HepG2 (cell line): ENCODE measurements at regions not wholly inside any gene's neighbourhood (a gene's known extent, or its start where the extent isn't known, plus 50 kb on each side); places are given as distances from the start of the nearest gene placed in this dataset.

Experiments
- ATAC-seq: fragments of 200-7000 bp; cut with Tn5 transposase; 3 replicates; pipeline ENCODE4 v1.9.1; 2020; ENCODE audit warnings: mild to moderate bottlenecking, moderate library complexity
- BruUV-seq: library from RNA; stranded (reverse); fragments of 400-500 nt; replicated peaks from 2 replicates; lab custom pipeline; 2021; lab: Mats Ljungman, UMichigan
- CTCF ChIA-PET: fragments of 300-600 bp; formaldehyde crosslinking; extraction: SDS; loops from one replicate; lab custom pipeline; 2021; ENCODE audit warnings: low total read pairs, inconsistent platforms, low intra/inter-chr PET ratio; lab: Yijun Ruan, JAX
- POLR2A ChIA-PET: fragments of 350-600 bp; sonication (Branson Sonifier 250); formaldehyde crosslinking; loops from one replicate; lab custom pipeline; 2020; ENCODE audit warnings: antibody characterized with exemption, inconsistent platforms; lab: Yijun Ruan, JAX
- DNase-seq: peaks from one replicate; pipeline ENCODE4 v3.0.0-alpha.2; 2015; ENCODE audit warnings: low spot score
- FAIRE-seq: peaks from 3 replicates; lab custom pipeline; 2011; peaks lifted over from hg19 to GRCh38; lab: Jason Lieb, UNC
- H2AFZ ChIP-seq: one replicate; pipeline ENCODE4 v1.6.1; 2011; ENCODE audit warnings: low read length, inconsistent platforms
- H3K27ac ChIP-seq: fragments of 300-600 bp; 3 replicates; pipeline ENCODE4 v1.8.0; 2011; ENCODE audit warnings: mixed run types, mild to moderate bottlenecking, mixed read lengths, low read length, inconsistent platforms; ENCODE audit not compliant: insufficient read depth; ENCODE audit errors: extremely low read length
- H3K27me3 ChIP-seq, 2 experiments: fragments of 200-600 bp in 1 of 2; 2 replicates in 1 of 2; 3 replicates in 1 of 2; pipeline versions ENCODE4 v1.6.0 to v1.8.0; 2011; ENCODE audit warnings: low read length in 2 of 2, mild to moderate bottlenecking in 2 of 2, moderate library complexity in 2 of 2, inconsistent platforms in 1 of 2; ENCODE audit not compliant: insufficient read depth in 2 of 2, control insufficient read depth in 1 of 2
- H3K36me3 ChIP-seq, 2 experiments: fragments of 200-600 bp in 1 of 2; replicated peaks in 1 of 2; 2 replicates in 1 of 2; 3 replicates in 1 of 2; pipeline versions ENCODE4 v1.5.1 to v1.8.0; 2011; ENCODE audit warnings: low read length in 2 of 2, inconsistent platforms in 1 of 2; ENCODE audit not compliant: insufficient read depth in 2 of 2, control insufficient read depth in 1 of 2
- H3K4me1 ChIP-seq: 2 replicates; pipeline ENCODE4 v1.5.1; 2012; ENCODE audit warnings: low read length, inconsistent platforms; ENCODE audit not compliant: insufficient read depth
- H3K4me2 ChIP-seq: 2 replicates; pipeline ENCODE4 v1.6.0; 2011; ENCODE audit warnings: low read depth, low read length, inconsistent platforms
- H3K4me3 ChIP-seq, 3 experiments: fragments of 200-600 bp in 1 of 3; sonication (generic), shearing (Covaris generic) in 1 of 3; replicated peaks in 1 of 3; 2 replicates each; pipeline ENCODE4 v1.5.1; 2011 to 2016; ENCODE audit warnings: low read length in 3 of 3, inconsistent platforms in 2 of 3, low read depth in 2 of 3, mild to moderate bottlenecking in 2 of 3, control low read depth in 1 of 3, mixed read lengths in 1 of 3; ENCODE audit not compliant: insufficient read depth in 1 of 3
- H3K79me2 ChIP-seq: one replicate; pipeline ENCODE4 v1.6.1; 2011; ENCODE audit warnings: low read length, inconsistent platforms; ENCODE audit not compliant: insufficient read depth
- H3K9ac ChIP-seq: 2 replicates; pipeline ENCODE4 v1.6.0; 2011; ENCODE audit warnings: mild to moderate bottlenecking, low read depth, low read length, inconsistent platforms; ENCODE audit not compliant: insufficient read depth
- H3K9me3 ChIP-seq: 2 replicates; pipeline ENCODE4 v1.5.1; 2012; ENCODE audit warnings: mild to moderate bottlenecking, low read length
- H4K20me1 ChIP-seq: 2 replicates; pipeline ENCODE4 v1.6.0; 2011; ENCODE audit warnings: inconsistent platforms, mild to moderate bottlenecking, low read length, moderate library complexity; ENCODE audit not compliant: insufficient read depth
- ATF7 ChIP-seq, 2 experiments: fragments of 450-650 bp in 1 of 2; sonication (generic) in 1 of 2; formaldehyde crosslinking in 1 of 2; IDR thresholded peaks; 2 replicates each; pipeline versions ENCODE4 v1.4.0 to v1.6.1; 2016 to 2020; ENCODE audit warnings: antibody characterized with exemption in 1 of 2, mild to moderate bottlenecking in 1 of 2, missing genetic modification reagents in 1 of 2
- HOXA5 ChIP-seq: sonication (generic); formaldehyde crosslinking; IDR thresholded peaks from 2 replicates; pipeline ENCODE4 v1.4.0; 2020; ENCODE audit warnings: missing genetic modification reagents
- HOXD1 ChIP-seq: sonication (generic); formaldehyde crosslinking; IDR thresholded peaks from 2 replicates; pipeline ENCODE4 v1.5.0; 2020; ENCODE audit warnings: missing genetic modification reagents
- MAZ ChIP-seq, 2 experiments: sonication (generic) in 1 of 2; formaldehyde crosslinking in 1 of 2; IDR thresholded peaks; 2 replicates each; pipeline versions ENCODE4 v1.5.0 to v1.6.1; 2012 to 2020; ENCODE audit warnings: low read depth in 2 of 2, mild to moderate bottlenecking in 2 of 2, borderline replicate concordance in 1 of 2, improper control_type of control experiment in 1 of 2, low read length in 1 of 2, missing genetic modification reagents in 1 of 2, moderate library complexity in 1 of 2
- MXI1 ChIP-seq: IDR thresholded peaks from 3 replicates; pipeline ENCODE4 v1.6.1; 2012; ENCODE audit warnings: low read depth, low read length, inconsistent platforms, borderline replicate concordance
- NFKB2 ChIP-seq: sonication (generic); formaldehyde crosslinking; IDR thresholded peaks from 2 replicates; pipeline ENCODE4 v1.4.0; 2020; ENCODE audit warnings: missing genetic modification reagents, borderline replicate concordance
- NONO ChIP-seq, 2 experiments: fragments of 450-650 bp in 1 of 2; sonication (generic) in 1 of 2; formaldehyde crosslinking in 1 of 2; IDR thresholded peaks in 1 of 2; conservative IDR thresholded peaks in 1 of 2; 2 replicates each; pipeline versions ENCODE4 v1.6.1 to v1.8.0; 2017 to 2022; ENCODE audit warnings: mild to moderate bottlenecking in 1 of 2, missing genetic modification reagents in 1 of 2, moderate library complexity in 1 of 2
- SETDB1 ChIP-seq: sonication (generic); formaldehyde crosslinking; IDR thresholded peaks from 2 replicates; pipeline ENCODE4 v1.5.1; 2020; ENCODE audit warnings: missing genetic modification reagents, mild to moderate bottlenecking, borderline replicate concordance
- ZFY ChIP-seq: sonication (generic); formaldehyde crosslinking; IDR thresholded peaks from 2 replicates; pipeline ENCODE4 v1.4.0; 2020; ENCODE audit warnings: missing genetic modification reagents
- ZNF30 ChIP-seq: sonication (generic); formaldehyde crosslinking; IDR thresholded peaks from 2 replicates; pipeline ENCODE4 v1.5.0; 2020; ENCODE audit warnings: mild to moderate bottlenecking, missing genetic modification reagents
- ZNF597 ChIP-seq: sonication (generic); formaldehyde crosslinking; IDR thresholded peaks from 2 replicates; pipeline ENCODE4 v1.5.0; 2020; ENCODE audit warnings: missing genetic modification reagents
- ZNF770 ChIP-seq: sonication (generic); formaldehyde crosslinking; IDR thresholded peaks from 2 replicates; pipeline ENCODE4 v1.5.0; 2020; ENCODE audit warnings: mild to moderate bottlenecking, missing genetic modification reagents
- WGBS: methylation state at CpG from one replicate; pipeline ENCODE4 v1.1.6; 2017; ENCODE audit warnings: low lambda C conversion rate; 5-methylcytosine and 5-hydroxymethylcytosine counted together
- in situ Hi-C: cut with HindIII; loops from 2 replicates; pipeline ENCODE4 v1.10.0; 2017; ENCODE audit warnings: low pct_unique_long_range_greater_than_20kb; ENCODE audit not compliant: extremely low pct_ligation_motif_present
- intact Hi-C: fragments of 100-400 bp; cut with micrococcal nuclease; formaldehyde crosslinking; loops from one replicate; pipeline ENCODE4 v1.10.0; 2022; ENCODE audit not compliant: unreplicated experiment
- TF ChIP-seq, protein P1 (sequence below): IDR thresholded peaks from 2 replicates; pipeline ENCODE4 v1.4.0; 2020; ENCODE audit warnings: mild to moderate bottlenecking, missing genetic modification reagents
- TF ChIP-seq, protein P2 (sequence below): sonication (generic); formaldehyde crosslinking; IDR thresholded peaks from 2 replicates; pipeline ENCODE4 v1.4.0; 2020; ENCODE audit warnings: missing genetic modification reagents

GRCh38 chrX:25928316-25928715 is 209.8 kb upstream of the MAGEB18 start:
- ChIA-PET CTCF (no interaction called here), POLR2A (no interaction called here)
- no TSS peak for BruUV-seq
- H3K27me3 ChIP-seq = no peaks in the 10 kb centered on the region
- H3K9ac ChIP-seq = no peak overlapping the region
- H3K79me2 ChIP-seq = no peaks in the 10 kb centered on the region
- no peak overlapping the region for H3K4me2 ChIP-seq
- WGBS = 30% methylated on average over 5 of the region's 5 CpGs
- intact Hi-C loops = no loop called here
- DNase-seq = no peak
- no peak overlapping the region for H3K4me3 ChIP-seq
- no peak overlapping the region for H3K27ac ChIP-seq
- no peak for FAIRE-seq
- H3K36me3 ChIP-seq = no peaks in the 10 kb centered on the region
- no peaks in the 10 kb centered on the region for H3K4me1 ChIP-seq
- no peaks in the 10 kb centered on the region for H4K20me1 ChIP-seq
- no peaks in the 10 kb centered on the region for H3K9me3 ChIP-seq
- no peak overlapping the region for H2AFZ ChIP-seq
- ATAC-seq = no peak
- in situ Hi-C loops = no loop called here
- TF ChIP-seq, protein P1, sequence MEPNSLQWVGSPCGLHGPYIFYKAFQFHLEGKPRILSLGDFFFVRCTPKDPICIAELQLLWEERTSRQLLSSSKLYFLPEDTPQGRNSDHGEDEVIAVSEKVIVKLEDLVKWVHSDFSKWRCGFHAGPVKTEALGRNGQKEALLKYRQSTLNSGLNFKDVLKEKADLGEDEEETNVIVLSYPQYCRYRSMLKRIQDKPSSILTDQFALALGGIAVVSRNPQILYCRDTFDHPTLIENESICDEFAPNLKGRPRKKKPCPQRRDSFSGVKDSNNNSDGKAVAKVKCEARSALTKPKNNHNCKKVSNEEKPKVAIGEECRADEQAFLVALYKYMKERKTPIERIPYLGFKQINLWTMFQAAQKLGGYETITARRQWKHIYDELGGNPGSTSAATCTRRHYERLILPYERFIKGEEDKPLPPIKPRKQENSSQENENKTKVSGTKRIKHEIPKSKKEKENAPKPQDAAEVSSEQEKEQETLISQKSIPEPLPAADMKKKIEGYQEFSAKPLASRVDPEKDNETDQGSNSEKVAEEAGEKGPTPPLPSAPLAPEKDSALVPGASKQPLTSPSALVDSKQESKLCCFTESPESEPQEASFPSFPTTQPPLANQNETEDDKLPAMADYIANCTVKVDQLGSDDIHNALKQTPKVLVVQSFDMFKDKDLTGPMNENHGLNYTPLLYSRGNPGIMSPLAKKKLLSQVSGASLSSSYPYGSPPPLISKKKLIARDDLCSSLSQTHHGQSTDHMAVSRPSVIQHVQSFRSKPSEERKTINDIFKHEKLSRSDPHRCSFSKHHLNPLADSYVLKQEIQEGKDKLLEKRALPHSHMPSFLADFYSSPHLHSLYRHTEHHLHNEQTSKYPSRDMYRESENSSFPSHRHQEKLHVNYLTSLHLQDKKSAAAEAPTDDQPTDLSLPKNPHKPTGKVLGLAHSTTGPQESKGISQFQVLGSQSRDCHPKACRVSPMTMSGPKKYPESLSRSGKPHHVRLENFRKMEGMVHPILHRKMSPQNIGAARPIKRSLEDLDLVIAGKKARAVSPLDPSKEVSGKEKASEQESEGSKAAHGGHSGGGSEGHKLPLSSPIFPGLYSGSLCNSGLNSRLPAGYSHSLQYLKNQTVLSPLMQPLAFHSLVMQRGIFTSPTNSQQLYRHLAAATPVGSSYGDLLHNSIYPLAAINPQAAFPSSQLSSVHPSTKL (CRISPR knock-in tag) = no peak
- TF ChIP-seq HOXD1 (CRISPR knock-in tag) (no peak), ZNF30 (CRISPR knock-in tag) (no peak), ZFY (CRISPR knock-in tag) (no peak), ZNF597 (CRISPR knock-in tag) (no peak), HOXA5 (CRISPR knock-in tag) (no peak), MAZ (IDR thresholded peaks at IDR 0.05; ENCODE audit: borderline replicate concordance, low read depth, low read length) (no peak), MAZ (CRISPR knock-in tag; IDR thresholded peaks at IDR 0.05; ENCODE audit: low read depth) (no peak), ZNF770 (no peak), SETDB1 (no peak), NFKB2 (CRISPR knock-in tag) (no peak), MXI1 (no peak), NONO (IDR thresholded peaks at IDR 0.05) (no peak), NONO (CRISPR knock-in tag; conservative IDR thresholded peaks at IDR 0.05) (no peak), ATF7 (IDR thresholded peaks at IDR 0.05) (no peak), ATF7 (CRISPR knock-in tag; IDR thresholded peaks at IDR 0.05) (no peak)
- TF ChIP-seq, protein P2, sequence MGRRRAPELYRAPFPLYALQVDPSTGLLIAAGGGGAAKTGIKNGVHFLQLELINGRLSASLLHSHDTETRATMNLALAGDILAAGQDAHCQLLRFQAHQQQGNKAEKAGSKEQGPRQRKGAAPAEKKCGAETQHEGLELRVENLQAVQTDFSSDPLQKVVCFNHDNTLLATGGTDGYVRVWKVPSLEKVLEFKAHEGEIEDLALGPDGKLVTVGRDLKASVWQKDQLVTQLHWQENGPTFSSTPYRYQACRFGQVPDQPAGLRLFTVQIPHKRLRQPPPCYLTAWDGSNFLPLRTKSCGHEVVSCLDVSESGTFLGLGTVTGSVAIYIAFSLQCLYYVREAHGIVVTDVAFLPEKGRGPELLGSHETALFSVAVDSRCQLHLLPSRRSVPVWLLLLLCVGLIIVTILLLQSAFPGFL (CRISPR knock-in tag) = no peak
